Breast epithelium (tissue), 3 donors: ENCODE measurements at regions not wholly inside any gene's neighbourhood (a gene's known extent, or its start where the extent isn't known, plus 50 kb on each side); places are given as distances from the start of the nearest gene placed in this dataset.

Experiments
- POLR2AphosphoS5 ChIP-seq, 3 donors: sonication (generic); formaldehyde crosslinking; IDR thresholded peaks; one replicate each; pipeline ENCODE4 v1.6.1; 2017; ENCODE audit warnings: antibody characterized with exemption in 3 of 3
- TF ChIP-seq, protein P1 (sequence below), 3 donors: fragments of 450-650 bp; IDR thresholded peaks; one replicate each; pipeline ENCODE4 v1.5.1; 2016 to 2017; ENCODE audit warnings: antibody characterized with exemption in 3 of 3, mild to moderate bottlenecking in 3 of 3, moderate library complexity in 3 of 3

GRCh38 chr2:186101616-186102015, 363.0 kb downstream of the FSIP2 start:
- TF ChIP-seq POLR2AphosphoS5 (IDR thresholded peaks at IDR 0.05), result no peak
- TF ChIP-seq, protein P1, sequence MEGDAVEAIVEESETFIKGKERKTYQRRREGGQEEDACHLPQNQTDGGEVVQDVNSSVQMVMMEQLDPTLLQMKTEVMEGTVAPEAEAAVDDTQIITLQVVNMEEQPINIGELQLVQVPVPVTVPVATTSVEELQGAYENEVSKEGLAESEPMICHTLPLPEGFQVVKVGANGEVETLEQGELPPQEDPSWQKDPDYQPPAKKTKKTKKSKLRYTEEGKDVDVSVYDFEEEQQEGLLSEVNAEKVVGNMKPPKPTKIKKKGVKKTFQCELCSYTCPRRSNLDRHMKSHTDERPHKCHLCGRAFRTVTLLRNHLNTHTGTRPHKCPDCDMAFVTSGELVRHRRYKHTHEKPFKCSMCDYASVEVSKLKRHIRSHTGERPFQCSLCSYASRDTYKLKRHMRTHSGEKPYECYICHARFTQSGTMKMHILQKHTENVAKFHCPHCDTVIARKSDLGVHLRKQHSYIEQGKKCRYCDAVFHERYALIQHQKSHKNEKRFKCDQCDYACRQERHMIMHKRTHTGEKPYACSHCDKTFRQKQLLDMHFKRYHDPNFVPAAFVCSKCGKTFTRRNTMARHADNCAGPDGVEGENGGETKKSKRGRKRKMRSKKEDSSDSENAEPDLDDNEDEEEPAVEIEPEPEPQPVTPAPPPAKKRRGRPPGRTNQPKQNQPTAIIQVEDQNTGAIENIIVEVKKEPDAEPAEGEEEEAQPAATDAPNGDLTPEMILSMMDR (IDR thresholded peaks at IDR 0.05), result no peak
